Superior temporal gyrus (tissue), 1 donor: ENCODE measurements at regions not wholly inside any gene's neighbourhood (a gene's known extent, or its start where the extent isn't known, plus 50 kb on each side); places are given as distances from the start of the nearest gene placed in this dataset.
"Not testable (repeated sequence)": the region's sequence is repeated elsewhere in the genome, so short reads cannot be mapped to it uniquely, and the experiment has no call there.

Experiments used
- DNase-seq: peaks from one replicate; pipeline ENCODE4 v3.0.0-alpha.2; 2016; ENCODE audit errors: extremely low spot score

DNA sequence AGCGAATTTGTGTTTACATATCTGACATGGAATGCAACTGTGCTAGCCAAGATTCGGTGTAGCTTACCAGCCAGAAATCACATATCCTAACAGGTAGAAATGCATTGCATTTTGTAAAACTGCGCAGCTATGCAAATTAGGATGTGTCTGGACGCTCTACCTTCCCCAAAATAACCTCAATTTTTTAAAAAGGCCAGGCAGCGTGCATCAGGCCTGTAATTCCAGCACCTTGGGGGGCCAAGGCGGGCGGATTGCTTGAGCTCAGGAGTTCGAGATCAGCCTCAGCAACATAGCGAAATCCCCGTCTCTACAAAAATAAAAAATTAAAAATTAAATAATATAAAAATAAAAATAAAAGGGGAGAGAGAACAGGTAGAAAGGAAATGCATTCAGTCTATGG lies 305.0 kb downstream of the TYW1 start:
- DNase-seq: no peak

DNA sequence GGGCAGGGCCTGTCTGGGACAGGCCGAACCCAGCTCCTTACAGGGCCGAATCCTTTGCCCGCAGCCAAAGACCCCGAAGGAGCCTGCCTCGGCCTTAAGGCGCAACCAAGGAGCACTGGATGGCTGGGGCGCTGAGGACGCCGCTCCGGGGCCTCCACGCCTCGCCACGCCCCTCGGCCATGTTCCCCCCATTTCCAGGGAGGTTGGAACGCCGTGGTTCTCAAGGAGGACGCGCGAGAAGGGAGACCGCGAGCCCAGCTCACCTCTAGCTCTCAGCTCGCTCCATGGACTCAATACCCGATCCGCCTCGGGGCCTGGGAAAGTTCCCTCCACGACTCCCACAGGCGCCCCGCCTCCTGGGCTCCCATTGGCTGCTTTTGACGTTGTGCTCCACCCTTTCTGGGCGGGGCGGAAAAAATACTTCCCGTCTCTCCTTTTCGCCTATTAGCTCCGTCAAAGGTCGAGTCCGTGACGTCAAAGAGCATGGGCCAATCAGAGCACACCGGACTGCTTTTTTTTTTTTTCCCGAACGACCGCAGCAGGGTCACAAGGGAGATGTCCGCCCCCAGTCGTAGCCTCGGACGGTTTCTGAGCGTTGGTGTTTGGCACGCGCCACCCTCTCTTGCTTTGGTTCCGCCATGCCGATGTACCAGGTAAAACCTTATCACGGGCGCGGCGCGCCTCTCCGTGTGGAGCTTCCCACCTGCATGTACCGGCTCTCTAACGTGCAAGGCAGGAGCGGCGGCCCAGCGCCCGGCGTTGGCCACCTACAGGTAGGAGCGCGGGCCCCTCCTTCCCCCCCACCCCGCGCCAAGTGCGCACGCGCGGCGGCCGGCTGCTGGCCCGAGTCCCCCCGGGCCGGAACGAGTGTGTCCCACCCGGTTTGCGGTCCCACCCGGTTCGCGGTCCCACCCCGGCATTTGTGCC lies 305.7 kb downstream of the TYW1 start:
- DNase-seq: peak; percentile 100

DNA sequence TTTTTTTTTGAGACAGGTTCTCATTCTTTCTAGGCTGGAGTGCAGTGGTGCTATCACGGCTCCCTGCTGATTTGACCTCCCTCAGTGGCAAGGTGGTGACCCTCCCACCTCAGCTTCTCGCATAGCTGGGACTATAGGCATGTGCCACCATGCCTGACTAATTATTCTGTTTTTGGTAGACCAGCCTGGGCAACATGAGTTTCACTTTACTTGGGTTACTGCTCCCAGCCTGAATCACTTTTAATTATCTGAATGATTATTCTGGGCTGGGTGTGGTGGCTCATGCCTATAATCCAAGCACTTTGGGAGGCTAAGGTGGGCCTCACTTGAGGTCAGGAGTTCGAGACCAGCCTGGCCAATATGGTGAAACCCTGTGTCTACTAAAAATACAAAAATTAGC lies 308.2 kb downstream of the TYW1 start:
- not testable (repeated sequence) for DNase-seq

DNA sequence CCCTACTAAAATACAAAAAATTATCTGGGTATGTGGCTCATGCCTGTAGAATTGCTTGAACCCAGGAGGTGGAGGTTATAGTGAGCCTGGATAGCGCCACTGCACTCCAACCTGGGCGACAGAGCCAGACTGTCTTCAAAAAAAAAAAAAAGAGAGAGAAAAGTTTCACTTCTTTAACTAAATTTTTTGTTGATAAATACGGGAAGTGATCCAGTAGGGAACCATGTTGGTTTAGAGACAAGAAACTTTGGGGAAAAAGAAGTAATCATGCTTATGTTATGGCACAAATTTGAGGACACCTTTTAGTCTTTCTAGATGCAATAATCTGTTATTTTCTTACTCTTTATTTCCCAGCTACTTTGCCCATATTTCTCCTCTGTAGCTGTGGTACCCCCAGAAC lies 309.7 kb downstream of the TYW1 start:
- DNase-seq: no peak

DNA sequence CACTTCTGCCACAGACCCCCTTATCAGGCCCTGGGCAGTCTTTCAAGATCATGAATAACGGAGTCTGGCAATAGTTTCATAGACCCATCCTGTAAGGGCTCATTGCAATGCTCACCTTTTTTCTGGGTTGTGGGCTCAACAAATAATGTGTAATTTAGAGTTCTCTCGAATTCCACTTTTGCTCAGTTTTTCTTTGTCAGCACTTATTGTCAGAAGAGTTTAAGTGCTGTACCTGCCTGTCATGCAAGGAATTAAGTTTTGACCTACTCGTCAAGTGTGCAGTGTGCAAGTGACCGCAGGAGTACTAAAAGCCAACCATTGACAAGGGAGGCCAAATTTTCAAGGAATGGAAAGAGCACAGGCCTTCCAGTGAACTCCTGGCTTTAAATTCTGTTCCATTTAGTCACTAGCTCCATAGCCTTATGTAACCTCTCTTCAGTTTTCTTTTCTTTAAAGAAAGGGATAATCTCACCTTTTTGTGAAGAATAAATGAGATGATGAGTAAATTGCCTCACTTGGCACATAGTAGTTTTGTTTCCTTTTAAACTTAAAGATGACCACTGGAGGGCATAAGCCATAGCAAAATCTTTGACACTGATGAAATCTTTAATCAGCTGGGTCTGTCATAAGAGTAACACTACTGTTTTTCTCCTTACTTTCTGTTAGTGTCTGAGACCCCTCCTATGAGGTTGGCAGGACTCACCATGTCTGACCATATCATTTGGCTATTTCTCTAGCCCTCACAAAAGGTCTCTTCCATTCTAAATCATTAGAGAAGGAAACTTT lies 313.3 kb downstream of the TYW1 start:
- no peak for DNase-seq

DNA sequence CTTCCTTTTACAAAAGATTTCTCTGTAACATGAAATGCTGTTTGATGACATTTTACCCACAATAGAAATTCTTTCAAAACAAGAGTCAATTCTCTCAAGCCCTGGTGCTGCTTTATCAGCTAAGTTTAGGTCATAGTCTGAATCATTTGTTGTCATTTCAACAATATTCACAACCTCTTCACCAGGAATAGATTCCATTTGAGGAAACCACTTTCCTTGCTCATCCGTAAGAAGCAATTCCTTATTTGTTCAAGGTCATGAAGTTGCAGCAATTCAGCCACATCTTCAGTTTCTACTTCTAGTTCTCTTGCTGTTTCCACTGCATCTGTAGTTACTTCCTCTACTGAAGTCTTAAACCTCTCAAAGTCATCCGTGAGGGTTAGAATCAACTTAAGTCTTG lies 315.3 kb downstream of the TYW1 start:
- DNase-seq: no peak

DNA sequence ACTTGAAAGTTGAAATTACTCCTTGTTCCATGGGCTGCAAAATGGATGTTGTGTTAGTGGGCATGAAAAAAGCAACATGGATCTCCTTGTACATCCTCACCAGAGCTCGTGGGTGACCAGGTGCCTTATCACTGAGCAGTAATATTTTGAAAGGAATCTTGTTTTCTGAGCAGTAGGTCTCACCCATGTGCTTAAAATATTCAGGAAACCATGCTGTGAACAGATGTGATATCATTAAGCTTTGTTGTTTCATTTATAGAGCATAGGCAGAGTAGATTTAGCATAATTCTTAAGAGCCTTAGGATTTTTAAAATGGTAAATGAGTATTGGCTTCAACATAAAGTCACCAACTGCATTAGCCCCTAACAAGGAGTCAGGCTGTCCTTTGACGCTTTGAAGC lies 316.6 kb downstream of the TYW1 start:
- DNase-seq: no peak

DNA sequence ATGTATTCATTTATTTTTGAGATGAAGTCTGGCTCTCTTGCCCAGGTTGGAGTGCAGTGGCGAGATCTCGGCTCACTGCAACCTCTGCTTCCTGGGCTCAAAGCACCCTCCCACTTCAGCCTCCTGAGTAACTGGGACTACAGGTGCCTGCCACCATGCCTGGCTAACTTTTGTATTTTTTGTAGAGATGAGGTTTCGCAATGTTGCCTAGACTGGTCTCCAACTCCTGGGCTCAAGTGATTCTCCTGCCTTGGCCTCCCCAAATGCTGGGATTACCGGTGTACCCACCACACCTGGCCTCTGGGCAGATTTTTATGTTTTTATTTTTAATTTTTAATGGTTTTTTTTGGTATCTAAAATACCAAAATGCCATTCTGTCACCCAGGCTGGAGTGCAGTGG lies 320.3 kb downstream of the TYW1 start:
- not testable (repeated sequence) for DNase-seq

DNA sequence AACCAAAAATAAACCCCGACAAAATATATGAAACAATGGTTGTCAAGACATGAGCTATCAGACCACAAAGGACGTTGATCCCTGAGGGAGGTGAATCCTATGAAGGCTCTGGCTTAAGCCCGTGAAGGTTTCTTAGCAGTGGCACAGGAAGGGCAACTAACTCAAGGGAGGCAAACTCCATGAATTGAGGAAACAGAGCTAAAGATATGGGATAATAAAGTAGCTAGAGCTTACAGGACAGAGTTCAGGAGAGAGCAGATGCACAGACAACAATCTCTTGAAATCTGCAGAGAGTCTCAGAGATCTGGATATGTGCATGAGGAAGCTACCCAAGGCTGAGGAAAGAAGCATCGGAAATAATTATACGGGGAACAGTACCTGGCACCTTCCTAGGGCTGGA lies 331.6 kb downstream of the TYW1 start:
- not testable (repeated sequence) for DNase-seq

DNA sequence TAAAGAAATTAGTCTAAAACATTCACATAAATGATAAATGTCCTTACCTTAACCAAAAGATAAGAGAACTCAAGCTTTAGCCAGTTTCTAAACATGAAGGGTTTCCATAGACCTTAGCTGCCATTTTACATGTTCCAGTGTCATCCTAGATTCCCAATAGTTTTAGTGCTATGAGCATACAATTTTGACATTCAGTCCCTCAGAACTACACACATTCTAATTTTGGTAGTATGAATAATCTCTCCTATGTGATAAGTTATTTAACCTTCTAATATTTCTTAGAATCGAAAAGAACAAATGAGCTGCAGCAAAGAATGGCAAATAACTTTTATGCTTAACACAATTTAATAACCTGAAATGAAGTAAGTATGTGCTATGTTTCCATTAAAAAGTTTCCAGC lies 338.5 kb downstream of the TYW1 start:
- not testable (repeated sequence) for DNase-seq

DNA sequence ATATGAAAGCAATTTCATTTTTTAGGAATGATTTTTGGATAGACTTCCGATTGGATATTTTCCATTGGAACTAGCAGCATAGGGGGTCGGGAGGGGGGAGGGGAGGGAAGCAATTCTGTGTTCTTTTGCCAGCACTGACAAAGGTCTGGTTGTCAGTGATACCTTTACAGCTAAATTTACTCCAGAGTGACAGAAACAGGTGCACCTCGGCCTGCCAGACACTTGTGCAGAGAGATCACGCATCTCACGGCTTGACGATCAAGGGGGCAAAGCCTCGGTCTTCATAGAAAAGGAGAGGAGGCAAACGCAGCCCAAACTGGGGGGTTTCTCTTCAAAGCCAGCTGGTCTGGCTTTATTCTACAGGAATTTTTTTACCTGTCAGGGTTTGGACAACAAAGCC lies 339.0 kb downstream of the TYW1 start:
- not testable (repeated sequence) for DNase-seq

DNA sequence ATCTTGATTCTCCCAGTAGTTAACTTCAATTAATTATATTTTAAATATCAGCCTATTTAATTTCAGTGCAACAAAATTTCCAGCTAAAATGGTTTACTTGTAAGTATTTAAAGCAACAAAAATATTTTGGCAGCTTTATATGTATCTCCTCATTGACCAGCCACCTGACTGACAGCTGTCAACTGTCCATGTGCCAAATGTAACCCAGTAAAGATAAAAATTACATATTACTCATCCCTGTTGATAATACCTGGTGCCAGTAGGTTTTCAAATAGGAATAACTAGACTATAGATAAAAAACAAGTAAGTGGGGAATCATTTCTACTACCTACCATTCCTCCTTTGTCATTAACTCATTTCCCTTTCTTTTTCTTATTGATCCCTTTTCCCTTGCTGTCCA lies 341.9 kb downstream of the TYW1 start:
- not testable (repeated sequence) for DNase-seq

DNA sequence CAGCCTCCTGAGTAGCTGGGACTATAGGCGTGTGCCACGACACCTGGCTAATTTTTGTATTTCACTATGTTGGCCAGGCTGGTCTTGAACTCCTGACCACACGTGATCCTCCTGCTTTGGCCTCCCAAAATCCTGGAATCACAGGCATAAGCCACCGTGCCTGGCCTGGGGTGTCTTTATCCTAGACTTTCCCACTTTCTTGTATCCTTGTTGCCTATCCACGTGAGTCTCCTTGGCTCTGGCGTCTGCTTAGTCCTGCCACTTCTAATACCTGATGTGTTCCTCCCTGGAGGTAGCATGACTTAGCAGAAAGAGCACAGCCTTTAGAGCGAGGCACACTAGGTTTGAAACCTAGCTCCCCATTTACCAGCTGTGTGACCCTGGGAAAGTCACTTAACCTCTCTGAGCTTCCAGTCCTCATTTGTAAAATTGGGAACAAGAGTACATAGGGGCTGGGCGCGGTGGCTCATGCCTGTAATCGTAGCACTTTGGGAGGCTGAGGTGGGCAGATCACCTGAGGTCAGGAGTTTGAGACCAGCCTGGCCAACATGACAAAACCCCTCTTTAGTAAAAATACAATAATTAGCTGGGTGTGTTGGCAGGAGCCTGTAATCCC lies 344.6 kb downstream of the TYW1 start:
- no peak for DNase-seq

DNA sequence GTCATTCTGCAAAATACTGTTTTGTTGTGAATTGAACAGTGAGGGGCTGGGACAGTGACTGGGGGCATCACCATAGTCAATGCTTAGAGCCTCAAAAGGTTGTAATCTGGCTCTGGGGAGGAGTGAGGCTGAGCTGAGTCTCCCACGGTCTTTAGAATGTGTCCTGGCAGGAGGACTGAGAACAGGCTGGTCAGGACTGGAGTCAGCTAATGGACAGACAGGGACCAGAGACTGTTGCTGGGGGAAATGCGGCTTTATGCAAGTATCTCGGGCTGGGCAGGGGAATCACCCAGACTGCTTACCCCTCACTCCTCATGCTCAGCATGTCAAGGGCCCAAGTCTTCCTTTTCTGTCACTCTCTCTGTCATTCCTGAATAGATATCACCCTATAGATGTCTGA lies 346.5 kb downstream of the TYW1 start:
- DNase-seq: no peak

DNA sequence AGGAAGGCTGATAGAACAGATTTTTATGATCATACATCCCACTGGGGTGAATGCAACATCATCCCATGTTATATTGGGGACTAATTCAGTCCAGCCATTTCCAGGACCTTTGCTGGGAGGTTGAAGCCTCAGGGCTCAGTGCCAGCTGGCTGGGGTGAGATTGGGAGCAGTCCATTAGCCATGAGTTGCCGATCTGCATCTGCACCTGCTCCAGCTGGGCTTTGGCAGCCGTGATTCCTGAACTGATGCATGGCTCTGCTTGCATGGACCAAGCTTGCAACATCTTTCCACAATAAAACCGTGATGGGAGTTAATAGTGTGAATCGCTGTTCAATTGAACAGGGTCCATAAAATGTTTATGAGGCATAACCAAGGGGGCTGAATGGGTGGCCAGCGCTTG lies 346.9 kb downstream of the TYW1 start:
- DNase-seq: no peak

DNA sequence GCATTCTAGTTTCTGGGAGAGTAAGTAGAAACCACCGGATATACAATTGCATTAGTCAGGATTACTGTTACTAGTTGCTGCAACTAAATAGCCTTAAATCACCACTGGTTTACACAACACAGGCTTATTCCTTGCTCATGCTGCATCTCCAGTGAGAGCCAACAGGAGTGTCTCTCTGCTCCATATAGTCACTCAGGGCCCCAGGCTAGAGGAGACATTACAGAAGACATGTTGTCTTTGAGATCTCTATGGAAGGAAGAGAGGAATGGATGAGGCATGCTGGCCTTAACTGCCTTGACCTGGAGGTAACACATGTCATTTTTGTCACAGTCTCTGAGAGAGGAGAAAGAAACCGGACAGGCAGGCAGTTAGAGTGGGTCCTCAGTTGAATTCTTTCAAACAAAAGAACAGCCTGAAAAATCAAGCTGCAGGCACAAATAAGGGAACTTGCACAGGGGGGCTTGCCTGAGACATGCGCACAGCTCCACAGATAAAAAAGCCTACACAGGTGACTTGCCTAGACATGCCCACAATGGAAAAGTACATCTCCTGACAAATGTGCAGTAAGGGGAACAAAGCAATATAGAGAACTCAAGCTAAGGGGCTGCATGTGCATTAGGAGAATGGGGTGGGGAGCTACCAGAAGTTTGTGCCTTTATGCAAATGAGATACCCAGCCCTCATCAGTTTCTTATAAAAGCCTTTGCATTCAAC lies 348.0 kb downstream of the TYW1 start:
- no peak for DNase-seq

DNA sequence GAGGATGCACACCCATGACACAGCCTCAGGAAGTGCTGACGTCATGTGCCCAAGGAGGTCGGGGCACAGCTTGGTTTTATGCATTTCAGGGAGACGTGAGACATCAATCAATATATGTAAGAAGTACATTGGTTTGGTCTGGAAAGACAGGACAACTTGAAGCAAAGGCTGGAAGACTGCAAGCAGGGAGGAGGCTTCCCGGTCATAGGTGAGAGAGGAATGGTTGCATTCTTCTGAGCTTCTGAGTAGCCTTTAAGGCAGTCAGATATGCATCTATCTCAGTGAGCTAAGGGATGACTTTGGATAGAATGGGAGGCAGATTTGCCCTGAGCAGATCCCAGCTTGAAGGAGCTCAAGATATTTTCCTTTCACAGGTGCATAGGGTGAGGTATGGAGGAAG lies 349.5 kb downstream of the TYW1 start:
- no peak for DNase-seq

DNA sequence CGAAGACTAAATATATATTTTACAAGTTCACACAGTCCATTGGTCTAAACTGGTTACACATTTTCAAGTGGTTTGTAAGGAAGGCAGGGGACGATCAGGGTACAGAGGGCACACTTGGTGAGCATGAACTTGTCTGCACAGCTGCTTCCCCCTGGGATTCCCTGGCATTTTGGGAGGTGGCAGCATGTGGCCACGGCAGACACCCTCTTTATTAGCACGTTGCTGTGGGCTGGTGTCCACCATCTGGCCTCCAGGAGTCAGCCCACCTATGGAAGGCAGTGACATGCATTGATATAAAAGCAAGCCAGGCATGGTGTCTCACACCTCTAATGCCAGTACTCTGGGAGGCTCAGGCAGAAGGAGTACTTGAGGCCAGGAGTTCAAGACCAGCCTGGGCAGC lies 350.2 kb downstream of the TYW1 start:
- no peak for DNase-seq

DNA sequence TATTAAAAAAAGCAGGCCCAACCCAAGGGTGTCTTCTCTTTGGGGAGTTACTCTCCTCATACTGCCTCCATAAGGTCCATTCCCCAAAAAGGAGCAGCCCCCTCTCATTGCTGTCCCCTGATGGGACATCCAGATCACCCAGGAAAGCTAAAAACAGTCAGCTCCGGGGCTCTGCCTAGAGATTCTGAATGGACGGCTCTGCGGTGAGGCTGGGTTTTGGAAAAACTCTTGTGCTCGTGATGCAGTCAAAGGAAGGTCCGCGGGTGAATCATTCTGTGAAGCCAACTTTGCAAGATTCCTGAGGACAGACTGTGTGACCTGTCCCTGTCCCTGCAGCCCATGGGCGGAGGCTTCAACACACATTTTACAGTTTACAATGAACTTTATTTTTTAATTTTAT lies 351.5 kb downstream of the TYW1 start:
- no peak for DNase-seq

DNA sequence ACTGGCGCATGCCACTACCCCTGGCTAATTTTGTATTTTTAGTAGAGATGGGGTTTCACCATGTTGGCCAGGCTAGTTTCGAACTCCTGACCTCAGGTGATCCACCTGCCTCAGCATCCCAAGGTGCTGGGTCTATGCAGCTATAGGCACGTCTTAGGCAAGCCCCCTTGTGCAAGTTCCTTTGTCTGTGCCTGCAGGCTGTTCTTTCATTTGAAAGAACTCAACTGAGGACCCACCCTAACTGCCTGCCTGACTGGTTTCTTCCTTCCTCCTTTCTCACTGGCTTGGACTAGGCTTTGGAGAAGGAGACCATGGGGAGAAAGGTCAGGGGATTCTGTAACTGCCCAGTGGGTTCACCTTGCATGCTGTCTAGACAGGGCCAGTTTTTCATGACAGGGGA lies 361.0 kb downstream of the TYW1 start:
- DNase-seq: not testable (repeated sequence)

DNA sequence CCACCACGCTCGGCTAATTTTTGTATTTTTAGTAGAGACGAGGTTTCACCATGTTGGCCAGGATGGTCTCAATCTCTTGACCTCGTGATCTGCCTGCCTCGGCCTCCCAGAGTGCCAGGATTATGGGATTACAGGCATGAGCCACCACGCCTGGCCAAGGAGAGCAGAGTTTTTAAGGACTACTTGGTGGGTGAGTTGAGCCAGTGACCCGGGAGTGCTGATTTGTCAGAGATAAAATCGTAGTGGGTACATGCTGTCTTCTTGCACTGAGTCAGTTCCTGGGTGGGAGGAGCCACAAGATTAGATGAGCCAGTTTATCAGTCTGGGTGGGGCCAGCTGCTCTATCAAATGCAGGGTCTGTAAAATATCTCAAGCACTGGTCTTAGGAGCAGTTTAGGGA lies 361.7 kb downstream of the TYW1 start:
- DNase-seq: not testable (repeated sequence)

DNA sequence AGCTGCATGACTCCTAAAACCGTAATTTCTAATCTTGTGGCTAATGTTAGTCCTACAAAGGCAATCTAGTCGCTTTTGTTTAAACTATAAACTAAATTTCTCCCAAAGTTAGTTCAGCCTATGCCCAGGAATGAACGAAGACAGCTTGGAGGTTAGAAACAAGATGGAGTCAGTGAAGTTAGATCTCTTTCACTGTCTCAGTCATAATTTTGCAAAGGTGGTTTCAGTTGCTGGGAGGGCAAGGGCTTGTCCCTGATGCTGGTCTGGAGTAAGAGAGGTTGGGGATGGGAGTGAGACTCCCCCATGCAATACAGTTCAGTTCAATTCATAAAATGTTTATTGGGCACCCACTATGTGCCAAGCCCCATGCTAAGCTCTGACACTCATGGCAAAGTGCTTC lies 362.1 kb downstream of the TYW1 start:
- DNase-seq: not testable (repeated sequence)
